Thymus (tissue), 11 donors: ENCODE measurements at regions not wholly inside any gene's neighbourhood (a gene's known extent, or its start where the extent isn't known, plus 50 kb on each side); places are given as distances from the start of the nearest gene placed in this dataset.

Experiments
- DNase-seq, 9 donors: peaks; one replicate each; pipeline ENCODE4 v3.0.0-alpha.2; 2013; ENCODE audit warnings: low spot score in 9 of 9, low read depth in 6 of 9, missing footprints in 1 of 9
- H3K27ac ChIP-seq, 2 donors: one replicate each; pipeline ENCODE4 v1.5.1; 2013; ENCODE audit warnings: control low read depth in 1 of 2, low read depth in 1 of 2, low read length in 1 of 2, mild to moderate bottlenecking in 1 of 2, moderate library complexity in 1 of 2
- H3K27me3 ChIP-seq, 2 donors: one replicate each; pipeline ENCODE4 v1.5.1; 2013; ENCODE audit warnings: low read length in 1 of 2; ENCODE audit not compliant: control insufficient read depth in 2 of 2, insufficient read depth in 1 of 2
- H3K36me3 ChIP-seq, 2 donors: one replicate each; pipeline ENCODE4 v1.5.1; 2013; ENCODE audit warnings: low read length in 1 of 2, mild to moderate bottlenecking in 1 of 2, moderate library complexity in 1 of 2; ENCODE audit not compliant: control insufficient read depth in 2 of 2, insufficient read depth in 2 of 2
- H3K4me1 ChIP-seq, 2 donors: one replicate each; pipeline ENCODE4 v1.5.1; 2013; ENCODE audit warnings: low read length in 2 of 2; ENCODE audit not compliant: control insufficient read depth in 2 of 2, insufficient read depth in 2 of 2
- H3K4me3 ChIP-seq, 2 donors: one replicate each; pipeline ENCODE4 v1.5.1; 2013; ENCODE audit warnings: low read length in 2 of 2, control low read depth in 1 of 2, mild to moderate bottlenecking in 1 of 2
- H3K9me3 ChIP-seq, 2 donors: one replicate each; pipeline ENCODE4 v1.5.1; 2013; ENCODE audit warnings: low read length in 1 of 2, mild to moderate bottlenecking in 1 of 2; ENCODE audit not compliant: control insufficient read depth in 2 of 2, insufficient read depth in 1 of 2
- WGBS: extraction: QIAGEN DNeasy Blood & Tissue Kit; methylation state at CpG from one replicate; pipeline ENCODE4 v1.1.7; 2013; 5-methylcytosine and 5-hydroxymethylcytosine counted together
- donor health status: healthy.

DNA sequence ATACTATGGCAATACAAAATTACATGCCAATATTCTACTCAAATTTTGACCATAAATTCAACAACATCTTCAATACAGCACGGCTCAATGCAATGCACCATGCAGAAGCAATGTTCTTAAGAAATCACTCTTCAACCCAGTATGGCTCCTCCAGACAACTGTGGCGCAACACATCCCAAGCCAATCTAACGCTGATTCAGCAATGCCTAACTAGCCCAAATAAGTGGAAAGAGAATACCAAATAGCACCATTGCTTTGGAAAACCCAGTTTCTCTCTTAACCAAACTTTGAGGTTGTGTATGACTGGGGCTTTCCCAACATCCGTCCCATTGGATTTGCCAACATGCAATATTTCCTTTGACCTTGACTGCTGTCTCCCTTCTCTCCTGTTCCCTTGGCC is 211.1 kb upstream of the TBX3 start:
- no peak for DNase-seq
- peaks cover 0 to 1% of the 10 kb centered on the region in 2 donors for H3K9me3 ChIP-seq
- 97% methylated on average over 4 of the region's 4 CpGs for WGBS
- no peaks in the 10 kb centered on the region for H3K27me3 ChIP-seq
- H3K27ac ChIP-seq = no peak overlapping the region
- no peak overlapping the region for H3K4me3 ChIP-seq
- no peaks in the 10 kb centered on the region for H3K4me1 ChIP-seq
- H3K36me3 ChIP-seq = no peaks in the 10 kb centered on the region

GRCh38 chr12:114894076-114894475 is 210.1 kb upstream of the TBX3 start:
- Histone ChIP-seq H3K36me3 (no peaks in the 10 kb centered on the region), H3K27ac (no peak overlapping the region), H3K9me3 (peaks cover 0 to 1% of the 10 kb centered on the region in 2 donors), H3K27me3 (no peaks in the 10 kb centered on the region), H3K4me3 (no peak overlapping the region), H3K4me1 (no peaks in the 10 kb centered on the region)
- DNase-seq = no peak
- WGBS = 89% methylated on average over 3 of the region's 3 CpGs

- Histone ChIP-seq H3K27ac (no peak overlapping the region), H3K4me3 (no peak overlapping the region), H3K4me1 (no peaks in the 10 kb centered on the region), H3K27me3 (no peaks in the 10 kb centered on the region), H3K9me3 (no peaks in the 10 kb centered on the region), H3K36me3 (no peaks in the 10 kb centered on the region)
- WGBS = 94% methylated on average over 2 of the region's 2 CpGs
- no peak for DNase-seq
Observed at GRCh38 chr12:114888928-114889584, 205.1 kb upstream of the TBX3 start.

DNA sequence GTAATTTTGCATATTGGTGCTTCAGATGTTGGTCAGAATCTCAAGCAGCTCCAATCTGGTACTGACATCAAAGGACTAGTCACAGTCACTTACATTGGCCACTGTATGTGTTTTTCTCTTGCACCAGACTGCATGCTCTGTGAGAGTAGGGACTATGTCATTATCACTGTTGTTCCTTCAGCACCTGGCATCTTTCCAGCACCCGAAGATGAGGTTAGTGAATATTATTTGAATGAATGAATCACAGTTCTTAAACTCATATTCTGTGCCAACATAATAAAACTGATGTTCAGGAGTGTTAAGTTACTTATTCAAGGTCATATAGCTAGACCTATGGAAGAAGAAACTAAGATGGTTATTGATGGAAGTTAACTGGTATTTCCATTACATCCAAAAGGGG is 204.5 kb upstream of the TBX3 start:
- no peaks in the 10 kb centered on the region for H3K36me3 ChIP-seq
- H3K9me3 ChIP-seq = no peaks in the 10 kb centered on the region
- DNase-seq = no peak
- no peak overlapping the region for H3K27ac ChIP-seq
- H3K4me1 ChIP-seq = no peaks in the 10 kb centered on the region
- H3K4me3 ChIP-seq = no peak overlapping the region
- H3K27me3 ChIP-seq = no peaks in the 10 kb centered on the region
- 89% methylated on average over 1 of the region's 1 CpG for WGBS

DNA sequence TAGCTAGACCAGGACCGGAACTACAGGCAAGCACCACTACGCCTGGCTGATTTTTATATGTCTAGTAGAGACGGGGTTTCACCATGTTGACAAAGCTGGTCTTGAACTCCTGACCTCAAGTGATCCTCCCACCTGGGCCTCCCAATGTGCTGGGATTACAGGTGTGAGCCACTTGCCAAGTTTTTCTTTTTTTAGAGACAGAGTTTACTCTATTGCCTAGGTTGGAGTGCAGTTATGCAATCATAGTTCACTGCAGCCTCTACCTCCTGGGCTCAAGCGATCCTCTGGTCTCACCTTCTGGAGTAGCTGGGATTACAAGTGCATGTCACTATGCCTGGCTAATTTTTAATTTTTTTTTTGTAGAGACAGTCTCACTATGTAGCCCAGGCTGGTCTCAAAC is 201.5 kb upstream of the TBX3 start:
- H3K27me3 ChIP-seq = no peaks in the 10 kb centered on the region
- 94% methylated on average over 4 of the region's 4 CpGs for WGBS

GRCh38 chr12:114884575-114884974 is 200.6 kb upstream of the TBX3 start:
- 92% methylated on average over 6 of the region's 6 CpGs for WGBS
- DNase-seq = no peak
- no peaks in the 10 kb centered on the region for H3K4me1 ChIP-seq
- H3K27me3 ChIP-seq = no peaks in the 10 kb centered on the region
- no peaks in the 10 kb centered on the region for H3K36me3 ChIP-seq
- H3K9me3 ChIP-seq = no peaks in the 10 kb centered on the region
- H3K4me3 ChIP-seq = no peak overlapping the region
- H3K27ac ChIP-seq = no peak overlapping the region

More for the DNA sequence above, 201.5 kb upstream of the TBX3 start:
- Histone ChIP-seq H3K4me3 (no peak overlapping the region), H3K27ac (no peak overlapping the region), H3K36me3 (no peaks in the 10 kb centered on the region), H3K9me3 (no peaks in the 10 kb centered on the region), H3K4me1 (no peaks in the 10 kb centered on the region)
- DNase-seq = no peak

- no peak overlapping the region for H3K27ac ChIP-seq
- H3K9me3 ChIP-seq = no peaks in the 10 kb centered on the region
- H3K4me3 ChIP-seq = no peak overlapping the region
- no peaks in the 10 kb centered on the region for H3K4me1 ChIP-seq
- DNase-seq = no peak
- no peaks in the 10 kb centered on the region for H3K27me3 ChIP-seq
- 84% methylated on average over 4 of the region's 4 CpGs for WGBS
- H3K36me3 ChIP-seq = no peaks in the 10 kb centered on the region
Observed at GRCh38 chr12:114882083-114882482, 198.1 kb upstream of the TBX3 start.

- Histone ChIP-seq H3K9me3 (no peaks in the 10 kb centered on the region), H3K4me3 (no peak overlapping the region), H3K36me3 (no peaks in the 10 kb centered on the region), H3K27ac (no peak overlapping the region), H3K4me1 (no peaks in the 10 kb centered on the region), H3K27me3 (no peaks in the 10 kb centered on the region)
- WGBS = 95% methylated on average over 4 of the region's 4 CpGs
- no peak for DNase-seq
Observed at GRCh38 chr12:114879354-114879753, 195.4 kb upstream of the TBX3 start.

DNA sequence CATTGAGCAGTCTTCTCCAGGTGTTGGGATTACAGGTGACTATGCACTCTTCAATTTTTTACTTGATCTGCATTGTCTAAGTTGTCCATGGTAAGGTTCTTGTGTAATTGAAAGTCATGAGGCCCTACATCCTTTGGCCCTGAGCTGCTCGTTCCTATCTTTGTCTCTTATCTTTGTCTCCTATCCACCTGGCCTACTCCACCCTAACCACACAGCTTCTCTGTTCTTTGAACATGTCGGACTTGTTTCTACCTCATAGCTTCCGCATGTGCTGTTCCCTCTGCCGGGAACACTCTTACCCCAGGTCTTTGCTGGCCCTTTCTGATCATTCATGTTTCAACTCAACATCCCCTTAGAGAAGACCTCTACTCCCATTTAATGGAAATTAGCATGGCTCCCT is 194.8 kb upstream of the TBX3 start:
- WGBS = 87% methylated on average over 4 of the region's 4 CpGs
- Histone ChIP-seq H3K4me3 (no peak overlapping the region), H3K9me3 (no peaks in the 10 kb centered on the region), H3K27me3 (no peaks in the 10 kb centered on the region), H3K27ac (no peak overlapping the region), H3K4me1 (no peaks in the 10 kb centered on the region), H3K36me3 (no peaks in the 10 kb centered on the region)
- no peak for DNase-seq
